ENCODE measurements at regions not wholly inside any gene's neighbourhood (a gene's known extent, or its start where the extent isn't known, plus 50 kb on each side); places are given as distances from the start of the nearest gene placed in this dataset.
A peak's percentile ranks its signal among the peaks of the same experiment; 100 is the strongest.

DNA sequence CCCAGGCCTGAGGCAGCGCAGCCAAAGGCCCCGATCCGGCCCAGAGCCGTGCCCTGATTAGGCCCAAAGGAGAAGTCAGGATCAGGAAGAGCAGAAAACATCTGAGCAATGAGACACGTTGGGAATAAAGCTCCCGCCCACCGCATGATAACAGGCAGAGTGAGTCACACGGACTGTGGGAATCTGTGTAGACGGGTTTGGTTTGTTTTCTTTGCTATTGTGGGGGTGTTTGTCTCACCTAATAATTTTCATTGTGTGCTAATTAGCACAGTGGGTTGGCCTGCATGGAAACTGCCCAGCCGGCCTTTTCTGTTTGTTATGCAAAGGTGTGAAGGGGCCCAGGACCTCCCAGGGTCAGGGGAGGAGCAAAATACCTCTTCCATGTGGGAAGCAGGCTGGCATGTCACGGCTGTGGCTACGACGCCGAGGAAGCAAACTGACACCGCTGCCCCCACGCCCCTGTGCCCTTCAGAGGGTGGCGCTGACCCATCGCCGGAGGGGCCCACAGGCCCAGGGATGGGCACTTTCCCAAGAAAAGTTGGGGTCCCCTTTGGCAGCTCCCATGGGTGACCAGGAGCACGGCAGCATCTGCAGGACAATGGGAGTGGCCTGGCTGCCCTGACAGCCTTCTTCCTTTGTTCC is 68.4 kb upstream of the CTDP1 start:
- DNase-seq = no peak

DNA sequence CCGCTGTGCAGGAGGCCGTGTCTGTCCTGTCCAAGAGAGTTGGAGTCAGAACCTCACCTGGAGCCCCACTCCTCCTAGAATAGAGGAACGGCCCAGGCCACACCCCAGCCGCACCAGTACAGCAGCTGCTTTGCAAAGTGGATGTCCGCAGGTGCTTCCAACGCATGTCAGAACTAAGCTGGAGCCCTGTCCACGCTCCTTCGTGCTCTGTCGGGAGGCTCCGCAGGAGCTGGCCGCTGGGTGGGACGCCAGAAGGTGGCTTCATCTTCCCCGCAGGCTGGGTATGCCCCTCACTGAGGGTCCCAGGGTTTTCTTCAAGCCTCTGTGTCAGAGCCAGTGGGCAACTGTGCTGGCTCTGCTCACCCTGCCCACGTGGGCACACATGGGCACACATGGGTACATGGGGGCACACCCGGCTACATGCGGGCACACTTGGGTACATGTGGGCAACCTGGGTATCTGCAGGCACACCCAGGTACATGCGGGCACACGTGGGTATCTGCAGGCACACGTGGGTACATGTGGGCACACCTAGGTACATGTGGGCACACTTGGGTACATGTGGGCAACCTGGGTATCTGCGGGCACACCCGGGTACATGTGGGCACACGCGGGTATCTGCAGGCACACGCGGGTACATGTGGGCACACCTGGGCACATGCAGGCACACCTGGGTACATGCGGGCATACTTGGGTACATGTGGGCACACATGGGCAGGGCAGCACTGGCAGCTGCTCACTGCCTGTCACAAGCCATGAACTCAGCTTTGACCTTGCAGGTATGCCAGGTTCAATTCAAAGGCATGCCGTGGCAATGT is 67.1 kb upstream of the CTDP1 start:
- peak; percentile 53 for DNase-seq

DNA sequence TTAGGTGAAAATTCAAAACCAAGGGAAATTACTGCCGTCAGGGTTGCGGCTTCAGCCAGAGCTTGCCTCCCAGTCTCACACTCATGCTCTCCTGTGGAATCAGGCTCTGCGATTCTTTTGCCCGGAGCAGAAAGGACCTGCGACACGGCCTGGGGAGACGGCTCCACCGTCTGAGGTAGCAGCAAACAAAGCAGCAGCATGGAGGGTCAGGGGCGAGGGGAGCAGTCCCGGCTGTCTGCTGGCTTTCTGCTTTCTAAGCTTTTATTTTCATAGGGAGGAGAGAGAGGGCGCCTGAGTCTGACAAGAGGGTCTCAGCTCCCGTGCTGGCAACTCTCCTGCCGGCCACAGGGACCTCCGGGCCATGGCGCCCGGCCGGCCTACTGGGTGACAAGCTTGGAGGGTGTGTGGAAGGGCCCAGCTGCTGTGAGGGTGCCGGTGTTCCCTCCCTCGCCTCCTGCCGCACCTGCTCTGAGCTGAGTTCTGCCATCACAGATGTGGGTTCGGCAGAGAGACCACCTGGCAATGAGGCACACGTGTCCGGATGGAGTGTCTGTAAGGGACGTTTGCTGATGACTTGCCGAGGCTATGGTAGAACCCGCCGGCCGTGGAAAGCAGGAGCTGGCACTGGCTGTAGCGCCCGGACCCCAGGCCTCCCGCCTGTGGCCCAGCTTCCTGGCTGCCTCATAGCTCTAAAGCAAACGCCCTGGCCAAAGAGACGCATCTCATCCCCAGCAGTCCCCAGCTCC is 66.2 kb upstream of the CTDP1 start:
- peak; percentile 41 for DNase-seq

DNA sequence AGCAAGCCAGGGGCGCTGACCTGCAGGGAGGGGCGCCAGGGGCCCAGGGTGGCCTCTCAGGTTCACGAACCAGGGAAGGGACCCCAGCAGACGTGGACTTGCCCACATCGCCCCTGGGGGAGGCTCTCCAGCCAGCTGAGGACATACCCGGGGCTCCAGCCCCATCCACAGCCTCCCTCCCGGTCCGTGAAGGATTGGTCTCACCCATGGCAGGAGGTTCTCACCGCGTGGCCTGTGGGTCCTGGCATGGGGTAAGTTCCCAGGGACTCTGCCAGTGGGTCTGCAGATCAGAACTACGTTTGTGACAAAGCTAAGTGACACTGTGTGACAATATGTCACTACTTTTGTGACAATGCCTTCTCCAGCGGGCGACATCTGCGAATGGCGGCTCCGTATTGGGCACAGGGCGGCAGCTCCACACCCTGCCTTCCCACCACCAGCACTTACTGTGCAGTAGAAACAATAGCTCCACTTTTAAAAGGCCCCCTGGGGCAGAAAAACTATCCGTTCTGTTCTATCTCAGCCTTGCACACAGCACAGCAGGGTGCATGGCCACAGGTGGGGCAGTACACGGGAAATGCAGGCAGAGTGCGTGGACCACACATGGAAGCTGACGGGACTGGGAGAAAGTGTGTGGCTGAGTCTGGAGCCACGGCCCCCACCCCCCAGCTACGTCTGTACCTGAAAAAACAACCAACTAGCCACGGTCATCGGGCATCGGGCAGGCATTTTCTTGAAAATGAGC is 65.2 kb upstream of the CTDP1 start:
- peak; percentile 58 for DNase-seq

DNA sequence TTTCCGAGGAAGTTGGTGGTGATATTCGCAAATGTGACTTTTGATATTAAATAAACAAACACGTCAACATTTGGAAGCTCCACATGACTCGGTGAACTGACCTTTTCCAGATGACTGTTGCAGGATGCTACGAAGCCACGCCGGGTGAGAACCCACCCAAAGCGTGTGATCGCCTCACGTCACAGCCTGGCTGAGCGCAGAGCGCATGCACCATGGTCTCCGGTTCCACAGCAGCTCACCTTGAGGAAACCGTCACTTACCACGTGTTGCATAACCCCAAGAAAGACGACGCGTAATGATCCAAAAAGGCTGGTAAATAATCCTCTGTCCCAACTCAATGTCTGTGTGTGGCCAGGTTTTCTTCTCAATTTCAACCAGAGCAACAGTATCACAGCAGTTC is 64.5 kb upstream of the CTDP1 start:
- DNase-seq = peak; percentile 38

DNA sequence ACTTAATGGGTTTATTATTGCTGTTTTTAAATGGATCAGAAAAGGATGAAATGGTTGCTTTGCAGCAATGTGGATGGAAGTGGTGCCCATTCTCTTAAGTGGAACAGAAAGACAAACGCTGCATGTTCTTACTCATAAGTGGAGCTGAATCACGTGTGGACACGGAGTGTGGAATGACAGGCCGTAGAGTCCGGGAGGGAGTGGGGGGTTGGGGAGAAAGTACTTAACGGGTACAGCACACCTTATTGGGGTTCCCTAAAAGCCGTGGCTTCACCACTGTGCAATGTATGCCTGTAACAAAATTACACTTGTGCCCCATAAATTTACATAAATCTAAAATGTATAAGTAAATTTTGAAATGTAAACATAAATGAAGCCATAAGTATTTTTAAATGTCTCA is 64.0 kb upstream of the CTDP1 start:
- DNase-seq = peak; percentile 54

DNA sequence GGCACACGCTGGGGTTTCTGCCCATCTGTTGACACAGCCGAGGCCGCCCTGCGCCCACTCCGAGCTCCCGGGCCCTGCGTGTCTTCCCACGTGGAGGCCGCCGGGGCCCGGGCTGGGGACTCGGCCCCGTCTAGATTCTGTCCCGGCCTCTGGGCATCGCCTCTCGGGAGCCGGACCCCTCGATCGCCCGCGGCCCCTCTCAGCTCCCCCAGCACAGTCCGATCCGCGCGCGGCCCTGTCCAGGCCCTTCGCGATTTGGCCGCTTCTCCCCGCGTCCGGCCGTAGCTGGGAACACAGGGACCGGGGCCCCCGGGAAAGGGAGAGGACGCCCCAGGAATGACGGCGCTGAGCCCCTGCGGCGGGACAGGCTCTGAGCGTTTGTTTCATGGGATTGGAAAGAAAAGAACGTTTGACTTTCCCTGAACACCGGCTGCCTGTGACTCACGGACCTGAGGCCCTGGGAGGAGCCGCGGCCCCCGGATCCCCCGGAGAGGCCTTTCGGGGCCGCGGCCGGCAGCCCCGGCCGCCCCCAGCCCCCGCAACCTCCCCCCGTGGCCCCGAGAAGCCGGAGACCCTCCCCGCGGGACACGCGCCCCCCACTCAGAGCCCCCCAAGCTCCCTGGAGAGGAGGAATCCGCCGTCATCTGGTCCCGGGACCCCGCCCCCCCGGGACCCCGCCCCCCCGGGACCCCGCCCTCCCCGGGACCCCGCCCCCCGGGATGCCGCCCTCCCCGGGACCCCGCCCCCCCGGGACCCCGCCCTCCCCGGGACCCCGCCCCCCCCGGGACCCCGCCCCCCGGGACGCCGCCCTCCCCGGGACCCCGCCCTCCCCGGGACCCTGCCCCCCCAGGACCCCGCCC is 62.7 kb upstream of the CTDP1 start:
- DNase-seq = peak; percentile 60

DNA sequence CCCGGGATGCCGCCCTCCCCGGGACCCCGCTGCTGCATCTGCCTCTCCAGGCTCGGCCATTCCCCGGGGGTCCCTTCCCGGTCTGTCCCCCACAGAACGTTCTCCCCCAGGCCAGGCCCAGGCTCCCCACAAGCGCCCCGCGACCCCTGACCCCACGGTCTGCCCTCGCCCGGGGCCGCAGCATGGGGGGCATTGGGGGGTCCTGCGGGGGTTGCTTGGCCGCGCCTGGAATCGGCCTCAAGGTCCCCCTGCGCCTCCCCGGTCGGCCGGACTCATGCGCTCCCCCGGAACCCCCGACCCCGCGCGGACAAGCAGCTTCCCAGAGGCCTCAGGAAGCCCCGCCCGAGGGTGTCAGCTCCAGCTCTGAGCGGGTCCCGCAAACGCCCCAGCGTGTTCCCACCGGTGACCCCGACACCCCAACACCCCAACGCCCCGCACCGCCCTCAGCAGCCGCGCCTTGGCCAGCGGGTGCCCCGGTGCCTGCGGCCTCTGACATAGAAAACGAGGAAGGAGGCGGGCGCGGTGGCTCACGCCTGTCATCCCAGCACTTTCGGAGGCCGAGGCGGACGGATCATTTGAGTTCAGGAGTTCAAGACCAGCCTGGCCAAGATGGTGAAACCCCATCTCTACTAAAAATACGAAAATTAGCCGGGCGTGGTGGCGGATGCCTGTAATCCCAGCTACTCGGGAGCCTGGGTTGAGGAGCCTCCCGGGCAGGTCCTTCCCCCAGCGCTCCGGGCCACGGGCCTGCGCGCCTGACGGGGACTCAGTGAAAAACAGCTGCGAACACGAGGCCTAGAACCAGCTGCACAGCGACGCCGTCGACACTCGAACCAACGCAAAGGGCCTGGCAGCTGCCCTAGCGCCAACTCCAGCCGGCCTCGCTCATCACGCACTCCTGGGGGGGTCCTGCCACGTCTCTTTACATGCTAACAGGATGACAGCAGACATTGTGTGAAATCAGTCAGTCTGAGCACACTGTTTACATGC is 61.8 kb upstream of the CTDP1 start:
- peak; percentile 50 for DNase-seq

DNA sequence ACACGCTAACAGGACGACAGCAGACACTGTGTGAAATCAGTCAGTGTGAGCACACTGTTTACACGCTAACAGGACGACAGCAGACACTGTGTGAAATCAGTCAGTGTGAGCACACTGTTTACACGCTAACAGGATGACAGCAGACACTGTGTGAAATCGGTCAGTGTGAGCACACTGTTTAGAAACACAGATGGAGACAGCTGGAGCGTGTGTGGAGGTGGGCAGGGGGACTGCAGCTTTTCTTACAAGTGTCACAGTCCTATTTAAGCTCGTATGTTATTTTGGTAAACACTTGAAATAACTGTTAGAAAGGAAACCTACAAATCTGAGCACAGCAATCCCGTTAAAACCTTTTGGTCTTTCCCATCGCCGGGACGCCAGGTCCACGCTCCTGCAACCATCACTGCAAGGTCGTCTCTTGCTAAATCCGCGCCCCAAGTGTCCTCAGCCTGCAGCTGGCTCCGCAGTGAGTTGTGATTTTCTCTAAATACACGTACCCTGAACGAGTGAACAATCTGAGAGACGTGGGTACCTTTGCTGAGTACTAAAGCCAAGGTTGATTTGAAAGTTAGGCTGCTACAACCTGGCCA is 58.9 kb upstream of the CTDP1 start:
- DNase-seq = no peak

DNA sequence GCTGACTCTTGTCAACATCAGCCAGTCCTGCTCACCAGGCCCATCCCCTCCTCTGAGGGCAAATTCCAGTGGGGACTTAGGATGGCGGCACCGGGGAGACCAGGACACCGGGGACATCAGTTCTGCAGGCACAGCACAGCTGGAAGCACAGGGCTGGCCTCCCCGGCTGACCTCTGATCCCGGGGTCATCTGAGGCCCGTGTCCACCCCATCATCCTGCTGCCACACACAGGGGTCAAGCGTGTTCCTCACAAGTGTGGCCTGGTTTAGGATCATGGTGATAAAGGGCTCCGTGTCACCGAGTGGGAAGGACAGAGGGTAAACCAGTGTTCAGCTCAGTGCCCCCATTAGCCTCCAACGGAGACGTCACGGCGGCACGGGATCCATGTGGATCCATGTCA is 58.1 kb upstream of the CTDP1 start:
- no peak for DNase-seq

DNA sequence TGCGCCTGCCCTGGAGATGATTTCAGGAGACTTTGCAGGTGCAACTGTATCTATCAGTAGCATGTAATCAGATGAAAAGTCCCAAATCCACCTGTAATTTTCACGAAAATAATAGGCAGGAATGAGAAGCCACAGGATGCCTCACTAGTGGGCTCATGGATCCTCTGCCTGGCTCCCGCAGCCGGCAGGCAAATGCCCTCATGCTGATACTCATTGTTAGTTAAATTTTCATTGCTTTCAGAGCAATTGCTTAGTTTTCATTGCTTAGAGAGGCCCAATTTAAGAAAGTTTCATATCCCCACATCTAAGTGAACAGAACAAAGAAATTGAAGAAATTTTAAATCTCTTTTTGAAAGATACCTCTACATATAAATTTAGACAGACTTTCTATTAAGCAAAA is 57.6 kb upstream of the CTDP1 start:
- DNase-seq = no peak

DNA sequence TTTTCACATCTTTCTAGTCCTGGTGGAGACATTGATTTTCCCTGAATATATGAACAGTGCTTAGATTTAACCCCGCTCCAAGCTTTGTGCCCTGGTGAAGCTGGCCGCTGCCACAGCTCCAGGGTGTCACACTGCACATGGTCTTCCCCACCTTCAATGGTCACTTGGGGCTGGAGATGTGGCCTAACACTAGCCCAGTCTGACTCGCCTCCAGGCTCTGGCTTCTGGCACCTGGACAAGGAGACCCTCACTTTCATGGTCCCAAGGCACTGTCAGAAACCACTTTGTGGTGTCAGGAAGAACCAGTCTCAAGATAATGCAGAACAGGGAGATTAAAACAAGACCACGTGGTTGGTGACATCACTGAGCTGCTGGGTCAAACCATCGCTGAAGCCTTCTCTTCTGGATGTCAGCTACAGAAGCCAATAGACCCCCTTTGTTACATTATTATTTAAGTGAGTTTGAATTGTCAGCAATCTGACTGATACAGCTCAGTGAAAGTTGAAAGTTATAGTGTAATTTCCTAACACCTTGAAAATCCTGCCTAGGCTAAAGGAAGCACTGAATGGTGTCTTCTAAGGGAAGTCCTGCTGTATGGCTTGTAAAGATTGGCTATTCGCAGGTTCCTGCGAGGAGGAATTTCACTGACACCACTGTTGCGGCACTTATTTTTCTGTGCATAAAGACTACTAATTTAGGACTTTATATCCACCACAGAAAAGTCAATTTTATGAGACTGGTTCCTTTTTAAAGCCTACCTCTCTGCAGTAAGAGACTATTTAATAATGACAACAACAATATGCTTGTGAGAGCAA is 55.0 kb upstream of the CTDP1 start:
- peak; percentile 41 for DNase-seq

DNA sequence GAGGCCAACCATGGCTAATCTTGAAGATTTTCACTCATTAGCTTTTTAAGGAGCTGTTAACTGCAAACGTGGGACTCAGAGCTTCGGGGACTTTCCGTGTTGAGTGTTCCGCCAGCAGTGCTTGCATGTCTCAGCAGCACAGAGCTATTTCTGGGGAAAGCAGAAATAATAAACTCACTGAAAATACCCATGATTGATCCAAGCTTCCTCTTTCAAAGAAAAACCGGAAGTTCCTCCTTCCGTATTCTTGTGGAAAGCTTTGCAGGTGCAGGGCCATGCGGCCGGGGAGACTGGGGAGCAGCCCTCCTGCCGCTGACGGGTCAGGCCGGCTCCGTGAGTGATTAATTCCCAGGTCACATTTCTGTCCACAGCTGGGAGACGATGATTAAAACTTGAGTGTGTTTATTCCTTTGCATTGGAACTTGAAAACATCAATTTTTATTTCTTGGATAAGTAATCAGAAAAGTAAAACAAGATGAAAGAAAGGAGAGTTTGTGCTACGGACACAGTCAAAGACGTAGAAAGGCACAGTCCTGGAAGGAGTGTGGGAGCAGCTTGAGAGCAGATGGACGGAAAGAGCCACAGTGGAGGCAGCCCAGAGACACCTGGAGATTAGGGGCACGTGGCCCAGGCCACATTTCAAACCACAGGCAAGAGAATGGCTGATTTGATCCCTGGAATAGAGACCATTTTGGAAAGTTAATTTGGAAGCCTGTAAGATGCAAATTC is 54.2 kb upstream of the CTDP1 start:
- DNase-seq = peak; percentile 30

DNA sequence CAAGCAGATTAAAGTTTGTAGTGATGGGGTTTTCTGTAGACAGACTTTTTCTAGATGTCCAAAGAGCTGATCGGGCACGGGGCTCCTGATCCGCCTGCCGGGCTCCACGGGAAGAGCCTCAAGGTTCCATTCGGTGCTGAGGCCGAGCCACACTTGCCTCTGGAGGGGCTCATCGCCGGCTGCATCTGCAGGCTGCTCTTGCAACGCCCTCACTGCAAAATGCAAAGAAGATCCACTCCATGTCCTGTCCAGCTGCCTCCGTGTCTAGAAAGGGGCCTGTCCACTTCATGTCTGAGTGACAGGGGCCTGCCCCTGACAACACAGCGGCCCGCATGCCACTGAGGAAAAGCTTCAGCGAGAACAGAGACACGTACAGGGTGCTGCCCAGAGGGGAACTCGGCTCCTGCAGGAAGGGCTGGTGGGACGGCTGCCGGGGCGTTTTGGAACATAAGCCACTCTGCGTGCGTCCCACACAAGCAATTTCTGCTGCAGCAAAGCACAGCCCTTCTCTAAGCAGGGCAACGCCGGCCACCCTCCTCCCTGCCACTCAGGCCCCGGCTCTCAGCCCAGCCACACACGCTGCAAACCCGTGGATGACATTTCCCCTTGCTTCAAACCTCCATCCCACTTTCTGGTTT is 53.6 kb upstream of the CTDP1 start:
- DNase-seq = peak; percentile 36

DNA sequence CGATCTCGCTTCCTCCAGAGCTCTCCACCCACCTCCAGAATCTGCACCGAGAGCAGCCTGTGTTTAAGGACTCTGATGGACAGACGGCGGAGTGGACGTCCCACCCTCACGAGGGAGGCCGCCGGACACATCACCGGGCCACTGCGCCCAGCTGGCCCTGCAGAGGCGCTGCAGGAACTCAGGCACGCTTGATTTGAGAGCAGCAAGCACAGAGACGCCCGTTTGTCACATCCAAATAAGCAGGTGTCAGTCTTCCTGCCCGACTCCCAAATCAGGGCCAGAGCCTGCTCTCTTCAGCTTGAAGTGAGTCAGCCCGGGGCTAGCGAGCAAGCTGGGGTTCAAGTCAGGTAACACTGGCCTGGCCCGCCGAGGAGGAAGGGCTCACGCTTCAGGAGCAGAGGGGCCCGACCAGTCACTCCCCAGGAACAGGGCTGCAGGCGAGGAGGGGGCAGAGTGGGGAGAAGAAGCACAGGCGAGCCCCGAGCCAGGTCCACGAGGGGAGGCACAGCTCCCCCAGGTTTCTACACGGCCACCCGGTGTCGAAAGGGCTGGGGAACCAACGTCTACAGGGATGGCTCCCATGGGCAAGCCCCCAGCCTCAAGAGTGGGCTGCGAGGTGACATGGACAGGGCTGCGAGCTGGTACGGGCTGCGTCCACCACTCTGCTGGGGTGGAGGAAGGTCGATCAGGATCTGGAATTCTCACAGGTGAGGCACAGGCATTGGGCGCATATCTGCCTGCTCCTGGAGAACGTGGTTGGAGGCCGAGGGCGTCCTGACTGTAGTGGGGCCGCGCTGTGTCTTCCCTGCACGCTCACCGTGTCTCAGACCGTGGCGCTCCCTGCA is 52.5 kb upstream of the CTDP1 start:
- DNase-seq = peak; percentile 47

DNA sequence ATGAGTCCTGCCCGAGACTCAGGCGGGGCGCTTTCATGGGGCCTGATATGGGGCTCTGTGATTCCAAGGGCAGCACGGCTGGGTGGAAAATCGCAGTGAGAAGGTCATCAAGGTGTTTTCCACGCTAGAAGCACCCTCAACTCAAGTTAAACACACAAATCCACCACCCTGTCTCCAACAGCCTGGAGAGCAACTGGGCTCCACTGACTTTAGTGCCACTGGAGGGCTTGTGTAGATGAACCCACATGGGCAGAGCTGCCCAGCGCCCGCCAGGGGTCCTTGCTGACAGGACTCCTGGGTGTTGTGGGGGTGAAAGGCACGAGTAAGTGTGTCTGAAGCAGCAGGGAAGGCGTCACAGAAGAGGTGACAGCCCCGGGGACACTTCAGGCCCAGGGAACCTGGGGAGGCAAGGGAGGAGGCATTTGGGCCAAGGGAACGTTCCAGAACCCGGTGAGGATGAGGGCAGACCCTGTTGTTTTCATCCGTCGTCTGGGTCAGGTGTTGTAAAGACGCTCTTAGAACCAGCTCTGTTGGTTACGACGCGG is 51.8 kb upstream of the CTDP1 start:
- DNase-seq = peak; percentile 54
